GM19099 (cell line): ENCODE measurements at regions not wholly inside any gene's neighbourhood (a gene's known extent, or its start where the extent isn't known, plus 50 kb on each side); places are given as distances from the start of the nearest gene placed in this dataset.

Experiments used
- POLR2A ChIP-seq: IDR thresholded peaks from 3 replicates; pipeline ENCODE4 v1.6.1; 2011; ENCODE audit warnings: low read depth; ENCODE audit not compliant: insufficient read length; ENCODE audit errors: extremely low read depth

DNA sequence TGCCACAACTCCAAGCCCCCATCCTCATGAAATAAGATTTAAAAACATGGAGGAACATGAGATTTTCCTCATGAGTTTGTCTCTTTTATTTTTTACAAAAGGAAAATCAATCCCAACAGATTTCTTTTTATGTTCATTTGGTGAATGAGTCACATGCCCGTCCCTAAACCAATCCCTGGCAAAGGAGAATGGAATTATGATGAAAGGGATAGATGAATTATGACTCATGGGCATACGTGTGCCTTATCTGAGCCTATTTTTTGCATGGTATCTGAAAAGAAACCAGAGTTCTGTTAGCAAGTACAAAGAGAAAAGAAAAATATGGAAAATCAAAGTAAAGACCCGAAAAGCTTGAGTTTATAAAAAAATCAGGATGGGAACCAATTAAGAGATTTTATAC lies 267.5 kb upstream of the TMEM161B start:
- no peak for TF ChIP-seq POLR2A

DNA sequence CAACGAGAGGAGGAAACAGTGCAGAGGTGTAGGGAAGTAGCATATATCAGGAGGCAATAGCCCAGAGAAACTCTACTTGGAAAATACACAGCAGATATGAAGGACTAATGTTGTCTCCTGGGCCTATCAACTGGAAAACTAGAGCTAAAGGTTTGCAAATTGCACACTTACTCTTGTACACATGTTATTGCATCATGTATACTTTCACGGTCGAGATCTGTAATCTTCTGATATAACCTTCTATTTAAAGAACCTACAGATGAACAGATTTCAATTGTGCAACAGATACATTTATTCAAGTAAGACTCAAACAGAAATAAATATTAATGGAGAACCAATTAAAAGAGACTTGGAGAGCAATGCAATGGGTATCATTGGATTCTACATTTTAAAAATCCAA lies 256.3 kb upstream of the TMEM161B start:
- TF ChIP-seq POLR2A: no peak

DNA sequence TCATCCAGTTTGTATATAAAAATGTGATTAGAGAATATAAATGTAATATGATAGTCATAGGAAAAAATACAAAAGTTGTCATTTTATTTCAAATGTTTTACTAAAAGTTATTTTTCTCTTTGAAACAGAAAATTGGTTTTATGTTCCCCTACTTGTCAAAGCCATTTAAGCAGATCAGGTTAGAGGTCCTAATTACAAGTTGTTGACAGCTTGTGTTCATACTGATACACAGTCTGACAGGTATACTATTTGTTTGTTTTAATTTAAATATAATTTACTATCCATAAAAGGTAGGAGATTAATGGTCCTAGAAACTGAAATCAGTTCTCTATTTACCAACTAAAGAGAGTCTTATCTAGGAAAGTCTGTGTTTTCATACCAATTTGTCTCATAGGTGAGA lies 250.4 kb upstream of the TMEM161B start:
- TF ChIP-seq POLR2A: no peak

DNA sequence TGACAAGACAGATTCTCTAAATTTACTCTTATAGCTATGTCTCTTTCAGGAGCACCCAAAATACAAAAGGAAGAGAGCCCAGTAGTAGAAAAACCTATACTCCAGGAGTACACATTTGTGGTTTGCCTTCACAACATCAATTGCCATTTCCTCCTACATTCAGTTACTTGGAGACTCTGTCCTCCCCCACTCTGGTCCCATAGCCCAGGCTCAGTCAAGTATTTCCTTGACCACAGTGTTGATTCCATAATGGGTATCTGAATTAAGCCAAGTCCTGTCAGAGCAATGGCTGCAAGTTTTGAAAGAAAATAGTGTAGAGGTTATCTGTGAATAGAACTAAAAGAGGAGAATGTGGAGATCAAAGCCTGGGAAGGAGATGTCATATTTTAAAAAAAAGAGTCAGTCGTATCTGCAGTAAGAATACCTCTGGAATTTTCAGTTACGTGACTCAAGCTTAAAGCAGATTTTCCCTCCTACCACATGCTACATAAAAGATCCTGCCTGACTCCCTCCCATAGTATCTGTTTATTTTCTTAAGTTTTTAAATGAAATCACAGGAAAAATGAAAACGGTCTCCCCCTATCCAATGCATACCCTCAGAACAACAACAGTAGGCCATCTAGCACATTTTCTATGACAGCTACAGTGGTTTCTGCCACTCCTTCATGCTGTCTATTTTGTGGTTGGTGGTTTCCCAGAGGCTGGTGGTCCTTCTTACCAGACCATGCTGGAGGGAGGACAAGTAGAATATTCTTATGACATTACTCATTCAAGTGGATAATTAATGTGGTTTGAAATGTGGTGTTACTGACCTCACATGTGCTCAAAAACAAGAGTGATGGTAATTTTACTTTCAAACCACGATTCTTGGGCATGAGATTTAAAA lies 249.7 kb upstream of the TMEM161B start:
- TF ChIP-seq POLR2A: no peak

DNA sequence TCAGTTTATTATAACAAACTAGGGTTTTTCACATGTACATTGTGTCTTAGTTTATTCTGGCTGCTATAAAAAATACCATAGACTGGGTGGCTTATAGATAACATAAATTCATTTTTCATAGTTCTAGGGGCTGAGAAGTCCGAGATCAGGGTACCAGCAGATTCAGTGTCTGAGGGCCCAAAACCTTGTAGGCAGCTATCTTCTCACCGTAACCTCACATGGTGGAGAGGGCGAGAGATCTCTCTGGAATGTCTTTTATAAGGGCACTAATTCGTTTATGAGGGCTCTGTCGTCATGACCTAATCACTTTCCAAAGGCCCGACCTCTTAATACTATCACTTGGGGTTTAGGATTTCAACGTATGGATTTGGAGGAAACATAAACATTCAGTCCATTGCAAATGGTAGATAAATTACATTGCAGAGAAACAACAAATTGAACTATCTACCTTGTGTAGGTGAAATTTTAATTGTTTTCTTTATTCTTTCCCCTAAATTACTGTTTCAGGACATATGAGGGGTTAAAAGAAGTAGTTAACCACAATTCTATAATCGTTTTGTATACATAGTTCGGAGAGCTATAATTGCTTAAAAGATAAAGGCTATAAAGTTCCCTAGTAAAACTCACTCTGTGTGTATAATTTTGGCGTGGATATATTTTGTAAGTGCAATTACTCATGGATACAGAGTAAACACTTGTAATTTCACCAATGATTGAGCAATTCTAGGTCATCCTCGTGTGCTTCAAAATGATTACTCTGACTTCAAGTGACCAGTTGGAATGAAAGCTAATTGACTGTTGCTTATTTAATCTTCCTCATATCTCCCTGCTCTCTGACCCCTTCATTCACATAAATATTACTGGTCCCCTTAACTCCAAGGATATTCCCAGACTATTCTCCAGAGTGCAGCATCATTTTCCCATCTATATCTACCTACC lies 247.5 kb upstream of the TMEM161B start:
- TF ChIP-seq POLR2A: no peak

DNA sequence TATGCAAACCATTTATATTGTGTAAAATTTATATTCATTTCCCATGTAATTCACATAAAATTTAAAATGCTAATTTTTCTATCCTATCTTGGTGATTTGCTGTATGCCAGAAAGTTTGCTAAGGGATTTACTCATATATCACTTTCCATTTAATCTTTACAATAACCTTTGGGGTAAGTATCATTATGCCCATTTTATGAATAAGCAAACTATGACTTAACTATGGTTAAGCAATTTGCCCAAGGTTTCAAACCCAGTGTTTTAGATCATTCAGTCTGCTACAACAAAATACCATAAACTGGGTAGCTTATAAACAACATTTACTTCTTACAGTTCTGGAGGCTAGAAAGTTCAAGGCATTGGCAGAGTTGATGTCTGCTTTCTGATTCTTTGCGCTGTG lies 246.4 kb upstream of the TMEM161B start:
- no peak for TF ChIP-seq POLR2A

DNA sequence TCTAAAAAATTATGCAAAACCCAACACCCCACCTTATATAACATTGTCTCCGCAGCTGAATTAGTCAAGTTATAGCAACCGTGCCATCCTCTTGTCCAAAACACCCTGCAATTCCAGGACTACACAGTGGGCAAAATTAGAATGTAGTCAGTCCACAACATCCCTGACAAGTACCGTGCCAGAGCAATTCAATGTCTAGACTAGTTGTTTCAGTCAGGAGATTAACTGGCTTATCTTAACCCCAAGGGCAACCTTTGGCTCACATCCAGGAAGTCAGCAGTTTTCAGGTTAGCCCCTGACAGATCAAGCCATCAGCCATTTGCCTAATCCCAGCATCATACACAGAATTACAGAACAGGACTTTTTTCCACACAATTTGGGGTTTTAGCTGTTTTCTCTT lies 240.8 kb upstream of the TMEM161B start:
- no peak for TF ChIP-seq POLR2A

DNA sequence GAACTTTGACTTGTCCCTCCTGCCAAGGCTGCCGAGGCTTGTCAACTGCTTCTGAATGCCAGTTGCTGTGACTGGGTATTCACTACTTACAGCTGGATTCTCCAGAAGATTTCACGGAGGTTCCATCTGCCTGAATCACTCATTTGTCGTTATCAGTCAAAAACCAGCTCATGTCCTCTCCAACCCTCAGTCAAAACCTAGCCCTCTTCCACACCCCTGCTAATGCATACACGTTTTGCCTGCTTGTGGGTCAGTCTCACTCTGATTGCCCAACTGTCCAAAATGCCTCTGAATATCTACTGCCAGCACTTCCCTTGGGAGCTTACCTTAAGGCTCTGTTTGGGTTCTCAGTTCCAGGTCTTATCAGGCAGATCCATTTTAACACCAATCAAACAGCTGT lies 238.6 kb upstream of the TMEM161B start:
- TF ChIP-seq POLR2A: no peak

DNA sequence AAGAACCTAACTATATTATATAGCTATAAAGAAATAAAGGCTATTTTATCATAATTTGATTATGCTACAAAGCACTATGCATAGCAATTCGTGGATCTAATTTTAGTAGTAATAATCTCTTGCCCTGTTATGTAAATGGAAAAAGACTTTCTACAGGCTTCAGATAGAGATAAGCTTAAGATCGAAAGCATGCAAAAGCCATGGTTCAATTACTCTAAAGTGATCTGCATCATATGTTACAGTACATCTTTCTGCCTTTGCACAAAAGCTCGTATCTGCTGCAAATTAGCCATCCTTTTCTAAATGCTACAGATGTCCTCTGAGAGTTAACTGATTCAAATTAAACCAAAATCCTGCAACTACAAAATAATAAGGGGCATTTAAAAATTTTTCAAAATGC lies 234.8 kb upstream of the TMEM161B start:
- no peak for TF ChIP-seq POLR2A

DNA sequence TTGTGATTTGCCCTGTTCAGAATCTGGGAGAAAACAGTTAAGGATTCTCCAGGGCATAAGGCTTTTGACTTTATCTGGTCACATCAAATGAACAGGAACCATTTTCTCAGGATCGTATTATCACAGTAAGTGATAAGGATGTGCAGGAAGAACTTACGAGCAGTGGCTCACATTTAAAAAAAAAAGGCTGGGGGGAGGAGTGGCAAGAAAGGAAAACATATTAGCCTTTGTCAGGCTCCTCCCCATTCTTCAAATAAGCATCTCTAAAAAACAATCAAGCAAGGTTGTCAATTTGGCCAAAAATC lies 234.3 kb upstream of the TMEM161B start:
- TF ChIP-seq POLR2A: no peak

DNA sequence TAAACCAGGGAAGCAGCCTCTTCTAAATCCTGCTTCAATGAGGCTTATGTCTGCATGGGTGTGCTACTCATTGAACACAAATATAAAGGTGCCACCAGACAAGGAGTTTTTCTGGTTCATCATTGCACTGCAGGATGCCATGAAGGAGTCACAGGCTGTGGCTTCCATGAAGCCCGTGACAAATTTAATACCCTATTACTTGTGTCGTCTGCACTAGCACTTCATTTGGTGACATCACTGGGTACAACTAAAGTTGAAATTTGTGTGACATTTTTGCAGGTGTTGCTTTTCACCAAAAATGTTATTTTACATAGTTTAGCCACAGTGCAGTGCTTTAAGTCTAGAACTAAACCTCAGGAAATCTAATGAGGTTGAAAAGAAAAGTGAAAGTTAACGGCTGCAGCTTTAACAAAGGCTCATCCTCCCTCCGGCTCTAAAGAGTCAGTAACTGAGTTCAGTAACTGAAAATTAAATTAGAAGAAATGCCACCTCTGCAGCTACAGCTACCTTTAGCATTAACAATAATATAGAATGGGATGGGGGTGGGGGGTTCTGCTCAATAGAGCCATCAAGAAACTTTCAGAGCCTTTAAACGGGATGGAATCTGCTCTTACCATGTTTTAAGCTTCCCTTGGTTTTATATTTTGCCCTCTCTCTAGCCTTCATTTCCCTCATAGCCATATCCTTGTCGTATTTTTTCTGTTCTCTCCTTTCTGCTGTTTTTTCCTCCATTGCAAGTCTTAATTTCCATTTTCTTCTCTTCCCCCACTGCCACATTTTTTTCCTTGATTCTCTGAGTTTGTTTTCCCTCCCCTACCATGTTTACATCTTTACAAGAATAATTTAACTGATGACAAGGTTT lies 233.8 kb upstream of the TMEM161B start:
- TF ChIP-seq POLR2A: peak; percentile 22

DNA sequence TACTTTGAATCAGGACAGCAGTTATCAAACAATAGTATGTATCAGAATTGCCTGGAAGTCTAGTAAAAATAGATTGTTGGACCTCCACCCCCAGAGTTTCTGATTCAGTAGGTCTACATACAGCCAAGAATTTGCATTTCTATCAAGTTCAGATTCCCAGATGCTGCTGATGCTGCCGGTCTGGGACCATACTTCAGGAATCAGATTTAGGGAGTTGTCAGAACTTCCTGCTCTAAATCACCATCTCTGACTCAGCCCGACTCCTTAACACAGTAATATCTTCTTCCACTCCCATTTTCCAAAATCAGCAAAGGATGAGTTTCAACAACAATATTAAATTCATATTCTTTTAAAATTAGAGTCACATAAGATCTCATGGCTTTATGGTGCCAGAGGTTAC lies 227.2 kb upstream of the TMEM161B start:
- no peak for TF ChIP-seq POLR2A

DNA sequence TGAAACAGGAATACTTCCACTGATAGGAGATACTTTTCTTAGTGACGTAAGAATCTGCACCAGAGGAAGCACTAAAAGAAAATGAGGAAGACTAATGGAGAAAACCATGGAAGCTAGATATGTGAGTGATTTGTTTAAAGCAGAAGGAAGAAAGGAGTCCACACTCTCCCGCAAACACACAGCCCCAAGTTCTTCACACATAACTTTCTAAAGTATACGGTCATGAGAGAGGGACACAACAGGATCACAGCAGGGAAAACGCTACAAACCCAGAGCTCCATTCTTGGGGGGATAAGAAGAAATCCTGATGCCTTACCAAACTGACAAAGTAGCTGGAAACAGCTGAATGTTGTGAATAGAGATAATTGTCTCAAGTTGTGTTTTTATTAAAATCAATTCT lies 222.2 kb upstream of the TMEM161B start:
- TF ChIP-seq POLR2A: no peak

DNA sequence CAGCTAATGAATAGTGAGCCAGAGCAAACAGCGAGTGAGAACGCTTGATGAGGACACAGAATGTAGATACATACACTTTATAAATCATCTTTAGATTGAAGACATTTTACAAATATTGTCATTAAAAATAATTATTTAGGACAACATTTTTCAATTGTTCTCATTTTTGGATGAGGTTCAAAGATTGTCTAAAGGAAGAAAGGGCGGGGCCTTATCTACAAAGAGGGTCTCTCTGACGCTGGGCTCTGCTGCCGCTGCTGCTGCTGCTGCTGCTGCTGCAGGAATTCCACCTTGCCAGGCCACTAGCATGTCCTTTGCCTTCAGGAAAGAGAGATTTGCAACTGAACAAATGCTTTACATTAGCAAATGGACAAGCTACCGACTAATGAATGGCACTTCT lies 220.7 kb upstream of the TMEM161B start:
- TF ChIP-seq POLR2A: no peak

DNA sequence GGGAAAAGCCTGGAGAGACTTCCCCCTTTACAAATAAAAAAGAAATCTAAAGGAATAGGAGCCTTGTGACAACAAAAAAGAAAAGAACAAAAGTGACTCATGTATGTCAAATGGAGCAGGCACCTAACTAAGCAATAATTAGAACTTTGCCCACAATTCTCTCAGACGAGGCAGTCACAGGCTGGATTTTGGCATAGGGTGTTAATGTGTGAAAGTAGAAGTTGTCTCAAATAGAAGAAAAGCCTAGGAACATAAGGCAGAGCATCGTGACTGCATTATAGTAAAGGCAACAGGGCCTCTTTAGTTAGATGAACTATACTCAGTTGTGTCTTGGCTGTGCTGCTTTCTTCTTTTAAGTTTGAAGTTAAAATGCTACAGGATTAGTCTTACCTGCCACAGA lies 219.9 kb upstream of the TMEM161B start:
- TF ChIP-seq POLR2A: no peak

DNA sequence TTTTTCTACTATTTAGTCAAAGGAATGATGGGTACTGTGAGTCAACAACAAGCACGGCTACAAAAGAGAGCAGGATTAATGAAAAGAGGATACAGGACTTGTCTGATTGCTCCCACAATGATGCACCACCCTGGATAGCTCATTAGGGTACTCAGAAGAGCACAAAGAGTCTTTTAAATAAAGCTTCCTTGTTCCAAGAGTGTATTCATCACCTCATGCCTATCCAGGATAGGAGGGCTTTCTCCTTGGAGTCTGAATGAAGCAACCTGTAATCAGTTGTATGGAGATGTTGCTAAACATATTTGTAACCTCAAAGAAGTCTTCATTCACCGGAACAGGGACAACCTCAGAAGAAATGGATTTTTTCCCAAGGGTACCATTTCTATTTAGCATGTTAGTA lies 219.5 kb upstream of the TMEM161B start:
- TF ChIP-seq POLR2A: no peak

DNA sequence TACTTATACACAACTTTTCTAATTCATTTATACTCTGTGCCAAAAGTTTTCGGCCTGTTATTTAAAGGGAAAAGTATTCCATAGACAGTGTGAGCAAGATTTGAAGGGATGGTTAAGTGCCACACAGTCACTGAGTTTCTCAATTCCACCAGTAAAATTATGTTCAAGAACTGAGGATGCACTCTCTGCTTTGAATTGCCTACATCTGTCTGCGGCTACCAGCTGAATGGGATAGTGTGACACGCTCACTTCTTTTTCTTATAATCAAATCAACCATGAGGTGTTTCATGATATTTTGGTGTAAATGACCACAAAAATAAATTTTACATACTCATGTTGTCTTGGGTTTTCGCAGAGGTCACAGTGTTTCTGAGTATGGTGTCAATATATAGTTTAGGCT lies 218.4 kb upstream of the TMEM161B start:
- no peak for TF ChIP-seq POLR2A
